ENCODE measurements at regions not wholly inside any gene's neighbourhood (a gene's known extent, or its start where the extent isn't known, plus 50 kb on each side); places are given as distances from the start of the nearest gene placed in this dataset.

DNA sequence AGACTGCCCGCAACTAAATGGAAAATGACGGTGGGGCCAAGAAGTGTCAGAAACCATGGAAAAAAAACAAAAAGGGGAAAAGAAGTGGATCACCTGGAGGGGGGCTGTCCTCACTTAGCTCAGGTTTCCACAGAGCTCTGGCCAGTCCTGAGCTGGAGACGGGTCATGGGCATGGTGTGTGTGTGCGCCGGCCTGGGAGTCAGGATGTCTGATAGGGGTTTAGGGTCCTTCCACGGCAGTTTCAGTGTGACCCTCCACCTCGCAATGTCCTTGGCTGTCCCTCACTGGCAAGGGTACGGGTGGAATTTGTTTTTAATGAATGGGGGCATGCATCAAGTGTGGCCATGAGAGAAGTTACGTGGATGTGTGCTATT lies 133.2 kb upstream of the MEIS1 start:
- BruUV-seq (replicated peaks), result no TSS peak
- H3K4me1 Mint-ChIP-seq (ENCODE audit: insufficient read depth, unreplicated experiment), result peaks cover 17% of the 10 kb centered on the region

DNA sequence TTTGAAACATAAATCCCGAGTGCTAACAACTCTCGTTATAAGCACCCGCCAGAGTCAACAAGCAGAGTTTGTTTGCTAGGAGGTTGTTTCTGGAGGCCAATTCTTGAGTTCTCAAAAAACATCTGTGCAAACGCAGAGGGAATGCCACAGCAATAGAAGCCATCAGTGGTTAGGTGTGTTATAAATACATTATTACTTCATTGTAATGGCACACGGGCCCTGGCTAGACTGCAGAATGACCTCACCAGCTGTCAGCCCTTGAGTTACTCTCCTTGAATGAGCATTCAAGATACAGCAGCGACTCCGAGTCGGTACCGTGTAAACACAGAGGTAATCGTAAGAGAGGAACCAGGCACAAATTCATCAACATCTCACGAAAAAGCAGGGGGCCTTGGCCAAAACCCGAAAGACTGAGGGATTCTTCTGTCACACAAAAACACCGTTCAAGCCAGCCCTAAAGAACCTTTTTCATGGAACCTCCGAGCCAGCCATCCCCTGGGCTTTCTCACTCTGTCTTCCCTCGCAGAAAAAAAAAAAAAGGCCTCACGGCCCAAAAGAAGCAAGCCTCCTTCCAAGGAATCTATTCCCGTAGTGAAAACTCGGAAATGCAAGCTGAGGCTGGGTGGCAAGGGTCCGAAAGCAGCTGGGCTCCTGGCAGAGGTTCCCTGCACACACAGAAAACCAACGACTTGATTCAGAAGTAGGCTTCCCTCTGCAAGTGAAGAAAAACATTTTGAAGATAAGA lies 133.7 kb upstream of the MEIS1 start:
- POLR2A ChIA-PET, result interaction anchor here (0.6 kb wide), 2 partner anchors 61 to 285 kb away, joined by 3 to 4 read pairs; no protein-coding TSS in a partner anchor
- intact Hi-C loops (cut with micrococcal nuclease), result no loop called here
- no peaks in the 10 kb centered on the region for H3K9me3 Mint-ChIP-seq (ENCODE audit: unreplicated experiment)

More for the DNA sequence above, 133.2 kb upstream of the MEIS1 start:
- Mint-ChIP-seq H3K27ac (ENCODE audit: low read depth, unreplicated experiment) (no peak overlapping the region), H3K9me3 (ENCODE audit: unreplicated experiment) (no peaks in the 10 kb centered on the region), H3K36me3 (ENCODE audit: insufficient read depth, unreplicated experiment) (no peaks in the 10 kb centered on the region), H3K27me3 (ENCODE audit: insufficient read depth, unreplicated experiment) (no peaks in the 10 kb centered on the region), H3K4me3 (ENCODE audit: unreplicated experiment) (no peak overlapping the region)
- CTCF ChIA-PET, result interaction anchor here (0.7 kb wide), 1 partner anchor 304 kb away, joined by 3 read pairs; no protein-coding TSS in a partner anchor
- TF ChIP-seq, protein P1, sequence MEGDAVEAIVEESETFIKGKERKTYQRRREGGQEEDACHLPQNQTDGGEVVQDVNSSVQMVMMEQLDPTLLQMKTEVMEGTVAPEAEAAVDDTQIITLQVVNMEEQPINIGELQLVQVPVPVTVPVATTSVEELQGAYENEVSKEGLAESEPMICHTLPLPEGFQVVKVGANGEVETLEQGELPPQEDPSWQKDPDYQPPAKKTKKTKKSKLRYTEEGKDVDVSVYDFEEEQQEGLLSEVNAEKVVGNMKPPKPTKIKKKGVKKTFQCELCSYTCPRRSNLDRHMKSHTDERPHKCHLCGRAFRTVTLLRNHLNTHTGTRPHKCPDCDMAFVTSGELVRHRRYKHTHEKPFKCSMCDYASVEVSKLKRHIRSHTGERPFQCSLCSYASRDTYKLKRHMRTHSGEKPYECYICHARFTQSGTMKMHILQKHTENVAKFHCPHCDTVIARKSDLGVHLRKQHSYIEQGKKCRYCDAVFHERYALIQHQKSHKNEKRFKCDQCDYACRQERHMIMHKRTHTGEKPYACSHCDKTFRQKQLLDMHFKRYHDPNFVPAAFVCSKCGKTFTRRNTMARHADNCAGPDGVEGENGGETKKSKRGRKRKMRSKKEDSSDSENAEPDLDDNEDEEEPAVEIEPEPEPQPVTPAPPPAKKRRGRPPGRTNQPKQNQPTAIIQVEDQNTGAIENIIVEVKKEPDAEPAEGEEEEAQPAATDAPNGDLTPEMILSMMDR (IDR thresholded peaks at IDR 0.05; ENCODE audit: unreplicated experiment), result no peak
- intact Hi-C loops (cut with micrococcal nuclease), result no loop called here
- POLR2A ChIA-PET, result interaction anchor here (0.6 kb wide), 2 partner anchors 60 to 285 kb away, joined by 3 to 4 read pairs; no protein-coding TSS in a partner anchor
- DNase-seq (ENCODE audit: unreplicated experiment), result no peak

DNA sequence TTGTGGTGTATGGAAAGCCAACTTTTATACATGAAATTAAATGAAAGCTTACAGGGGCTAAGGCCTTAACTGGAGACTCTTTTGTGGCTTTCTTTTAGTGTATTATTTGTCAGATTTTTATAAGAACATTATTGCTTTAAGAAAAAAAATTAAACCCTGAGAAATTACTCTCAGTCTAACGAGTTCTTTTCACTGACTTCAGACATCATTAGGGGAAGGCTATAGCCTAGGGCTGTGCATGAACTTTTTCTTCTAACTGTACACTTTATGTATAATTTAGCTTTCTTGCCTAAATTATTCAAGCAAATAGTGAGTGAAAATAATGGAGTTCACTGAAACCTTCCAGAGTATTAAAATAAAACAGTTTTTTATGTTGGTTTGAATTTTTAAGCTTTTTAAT lies 151.1 kb upstream of the MEIS1 start:
- Mint-ChIP-seq H3K9me3 (ENCODE audit: unreplicated experiment) (no peaks in the 10 kb centered on the region), H3K4me1 (ENCODE audit: insufficient read depth, unreplicated experiment) (no peaks in the 10 kb centered on the region), H3K36me3 (ENCODE audit: insufficient read depth, unreplicated experiment) (no peaks in the 10 kb centered on the region), H3K4me3 (ENCODE audit: unreplicated experiment) (no peak overlapping the region), H3K27ac (ENCODE audit: low read depth, unreplicated experiment) (no peak overlapping the region), H3K27me3 (ENCODE audit: insufficient read depth, unreplicated experiment) (no peaks in the 10 kb centered on the region)
- TF ChIP-seq, protein P1 (IDR thresholded peaks at IDR 0.05; ENCODE audit: unreplicated experiment), result no peak
- POLR2A ChIA-PET, result no interaction called here
- intact Hi-C loops (cut with micrococcal nuclease), result no loop called here
- no TSS peak for BruUV-seq (replicated peaks)
- no peak for DNase-seq (ENCODE audit: unreplicated experiment)
- CTCF ChIA-PET, result no interaction called here

More for the DNA sequence above, 133.7 kb upstream of the MEIS1 start:
- DNase-seq (ENCODE audit: unreplicated experiment), result no peak
- TF ChIP-seq, protein P1 (IDR thresholded peaks at IDR 0.05; ENCODE audit: unreplicated experiment), result no peak
- Mint-ChIP-seq H3K4me3 (ENCODE audit: unreplicated experiment) (no peak overlapping the region), H3K27ac (ENCODE audit: low read depth, unreplicated experiment) (no peak overlapping the region), H3K4me1 (ENCODE audit: insufficient read depth, unreplicated experiment) (peaks cover 12% of the 10 kb centered on the region), H3K27me3 (ENCODE audit: insufficient read depth, unreplicated experiment) (no peaks in the 10 kb centered on the region), H3K36me3 (ENCODE audit: insufficient read depth, unreplicated experiment) (no peaks in the 10 kb centered on the region)
- CTCF ChIA-PET, result no interaction called here
- BruUV-seq (replicated peaks), result no TSS peak

- no peaks in the 10 kb centered on the region for H3K9me3 Mint-ChIP-seq (ENCODE audit: unreplicated experiment)
- H3K36me3 Mint-ChIP-seq (ENCODE audit: insufficient read depth, unreplicated experiment), result no peaks in the 10 kb centered on the region
- ChIA-PET POLR2A (no interaction called here), CTCF (interaction anchor here (0.6 kb wide), 1 partner anchor 267 kb away, joined by 3 read pairs; no protein-coding TSS in a partner anchor)
- intact Hi-C loops (cut with micrococcal nuclease), result no loop called here
- TF ChIP-seq, protein P1 (IDR thresholded peaks at IDR 0.05; ENCODE audit: unreplicated experiment), result no peak
- BruUV-seq (replicated peaks), result no TSS peak
- no peaks in the 10 kb centered on the region for H3K27me3 Mint-ChIP-seq (ENCODE audit: insufficient read depth, unreplicated experiment)
- no peak overlapping the region for H3K4me3 Mint-ChIP-seq (ENCODE audit: unreplicated experiment)
- DNase-seq (ENCODE audit: unreplicated experiment), result no peak
- H3K27ac Mint-ChIP-seq (ENCODE audit: low read depth, unreplicated experiment), result no peak overlapping the region
- no peaks in the 10 kb centered on the region for H3K4me1 Mint-ChIP-seq (ENCODE audit: insufficient read depth, unreplicated experiment)
These were observed 152.9 kb upstream of the MEIS1 start for GRCh38 chr2:66281980-66282379.

Measured in MCF 10A (cell line).